B cell (primary cell): ENCODE measurements at regions not wholly inside any gene's neighbourhood (a gene's known extent, or its start where the extent isn't known, plus 50 kb on each side); places are given as distances from the start of the nearest gene placed in this dataset.

Source experiments
- ATAC-seq: fragments of 200-7000 bp; cut with Tn5 transposase; one replicate; pipeline ENCODE4 v1.10.0; 2021; ENCODE audit warnings: low read depth, mild to moderate bottlenecking, moderate number of reproducible peaks, moderate library complexity
- CTCF ChIA-PET: fragments of 350-600 bp; sonication (Branson Sonifier 250); formaldehyde crosslinking; loops from one replicate; lab custom pipeline; 2021; ENCODE audit warnings: antibody characterized with exemption, inconsistent platforms; lab: Charles Lee
- POLR2A ChIA-PET: fragments of 350-600 bp; sonication (Branson Sonifier 250); formaldehyde crosslinking; loops from one replicate; lab custom pipeline; 2021; ENCODE audit warnings: antibody characterized with exemption; lab: Charles Lee
- DNase-seq: peaks from one replicate; pipeline ENCODE4 v3.0.0; 2013
- H2AFZ ChIP-seq: 2 replicates; pipeline ENCODE4 v1.6.1; 2012; ENCODE audit warnings: mild to moderate bottlenecking, low read depth, low read length; ENCODE audit not compliant: insufficient read depth, poor library complexity, severe bottlenecking
- H3K27ac ChIP-seq, 2 donors: 1 replicate in 1 of 2; 2 replicates in 1 of 2; pipeline ENCODE4 v1.5.1; 2012 to 2013; ENCODE audit warnings: low read length in 2 of 2, mild to moderate bottlenecking in 2 of 2, moderate library complexity in 1 of 2
- H3K27me3 ChIP-seq, 4 experiments: fragments of 200-600 bp in 1 of 4; sonication (generic) in 1 of 4; replicated peaks in 1 of 4; 1 replicate in 2 of 4; 2 replicates in 2 of 4; pipeline versions ENCODE4 v1.6.1 to v1.7.0; 2013 to 2016; ENCODE audit warnings: low read length in 3 of 4, mild to moderate bottlenecking in 2 of 4, mixed read lengths in 1 of 4, moderate library complexity in 1 of 4; ENCODE audit not compliant: insufficient read depth in 4 of 4, control insufficient read depth in 3 of 4; ENCODE audit errors: control extremely low read depth in 1 of 4
- H3K36me3 ChIP-seq, 2 experiments: replicated peaks in 1 of 2; 1 replicate in 1 of 2; 2 replicates in 1 of 2; pipeline versions ENCODE4 v1.6.1 to v1.7.1; 2013; ENCODE audit warnings: low read length in 1 of 2; ENCODE audit not compliant: insufficient read depth in 2 of 2, control insufficient read depth in 1 of 2; ENCODE audit errors: control extremely low read depth in 1 of 2, extremely low read depth in 1 of 2
- H3K4me1 ChIP-seq, 2 donors: fragments of 200-600 bp in 1 of 2; sonication (generic) in 1 of 2; 1 replicate in 1 of 2; 2 replicates in 1 of 2; pipeline versions ENCODE4 v1.5.1 to v1.6.1; 2013 to 2017; ENCODE audit warnings: low read length in 2 of 2; ENCODE audit not compliant: control insufficient read depth in 2 of 2, insufficient read depth in 2 of 2
- H3K4me2 ChIP-seq: replicated peaks from 2 replicates; pipeline ENCODE3; 2012; ENCODE audit warnings: mild to moderate bottlenecking, low read depth, low read length; ENCODE audit not compliant: poor library complexity, severe bottlenecking
- H3K4me3 ChIP-seq, 5 experiments: fragments of 200-600 bp in 1 of 5; sonication (generic) in 1 of 5; 1 replicate in 3 of 5; 2 replicates in 2 of 5; pipeline versions ENCODE4 v1.5.1 to v1.7.0; 2011 to 2016; ENCODE audit warnings: low read length in 4 of 5, mild to moderate bottlenecking in 4 of 5, low read depth in 2 of 5, control low read depth in 1 of 5, moderate library complexity in 1 of 5; ENCODE audit not compliant: insufficient read depth in 1 of 5; ENCODE audit errors: control extremely low read depth in 1 of 5, extremely low read depth in 1 of 5
- H3K79me2 ChIP-seq: fragments of 200-600 bp; sonication (generic); one replicate; pipeline ENCODE4 v1.6.0; 2016; ENCODE audit warnings: low read length; ENCODE audit not compliant: control insufficient read depth, insufficient read depth
- H3K9ac ChIP-seq: fragments of 200-600 bp; sonication (generic); 2 replicates; pipeline ENCODE4 v1.6.1; 2017; ENCODE audit warnings: mild to moderate bottlenecking, low read length, moderate library complexity
- H3K9me3 ChIP-seq, 3 donors: one replicate each; pipeline versions ENCODE4 v1.6.1 to v1.7.1; 2013; ENCODE audit warnings: low read length in 2 of 3; ENCODE audit not compliant: control insufficient read depth in 2 of 3, insufficient read depth in 1 of 3; ENCODE audit errors: control extremely low read depth in 1 of 3
- H4K20me1 ChIP-seq: 2 replicates; pipeline ENCODE4 v1.6.0; 2012; ENCODE audit warnings: mild to moderate bottlenecking, low read length; ENCODE audit not compliant: insufficient read depth, control insufficient read depth, poor library complexity, severe bottlenecking
- H3K27ac Mint-ChIP-seq: one replicate; pipeline ENCODE4 v1.8.0; 2021; ENCODE audit warnings: mixed read lengths
- H3K27me3 Mint-ChIP-seq: one replicate; pipeline ENCODE4 v1.8.0; 2021; ENCODE audit warnings: mixed read lengths
- H3K4me1 Mint-ChIP-seq: one replicate; pipeline ENCODE4 v1.8.0; 2021; ENCODE audit warnings: mixed read lengths
- H3K4me3 Mint-ChIP-seq: one replicate; pipeline ENCODE4 v1.8.0; 2021; ENCODE audit warnings: mixed read lengths
- H3K9me3 Mint-ChIP-seq: one replicate; pipeline ENCODE4 v1.8.0; 2022; ENCODE audit warnings: mixed read lengths; ENCODE audit not compliant: insufficient read depth
- CTCF ChIP-seq: fragments of 200-600 bp; IDR thresholded peaks from one replicate; pipeline ENCODE4 v1.8.0; 2022; ENCODE audit warnings: antibody characterized with exemption, mild to moderate bottlenecking
- EZH2 ChIP-seq: IDR thresholded peaks from 2 replicates; pipeline ENCODE4 v1.6.1; 2012; ENCODE audit warnings: borderline replicate concordance, low read depth, mild to moderate bottlenecking, moderate library complexity, low read length; ENCODE audit not compliant: insufficient read depth, poor library complexity, severe bottlenecking
- WGBS: methylation state at CpG from one replicate; pipeline ENCODE4 v1.1.5; 2013; ENCODE audit warnings: missing lambda C conversion rate; ENCODE audit not compliant: insufficient coverage; 5-methylcytosine and 5-hydroxymethylcytosine counted together
- intact Hi-C: fragments of 100-400 bp; cut with micrococcal nuclease; formaldehyde crosslinking; loops from one replicate; pipeline ENCODE4 v1.10.0; 2022

- CTCF ChIA-PET = no interaction called here
These were observed 595.3 kb upstream of the PTCHD4 start for GRCh38 chr6:48706310-48706709.

GRCh38 chr6:48701572-48701971 is 590.6 kb upstream of the PTCHD4 start:
- H3K27ac Mint-ChIP-seq = no peak overlapping the region
- intact Hi-C loops = no loop called here
- no peaks in the 10 kb centered on the region for H3K4me1 ChIP-seq
- no peaks in the 10 kb centered on the region for H3K4me1 Mint-ChIP-seq
- no peak overlapping the region for H3K4me2 ChIP-seq
- no peak overlapping the region for H3K4me3 Mint-ChIP-seq
- no peaks in the 10 kb centered on the region for H3K27me3 Mint-ChIP-seq
- H3K9ac ChIP-seq = no peak overlapping the region
- H3K27ac ChIP-seq = no peak overlapping the region
- H3K27me3 ChIP-seq = no peaks in the 10 kb centered on the region
- no peaks in the 10 kb centered on the region for H3K79me2 ChIP-seq
- peaks cover 0 to 9% (median 0%) of the 10 kb centered on the region in 3 donors for H3K9me3 ChIP-seq
- 90% methylated on average over 15 of the region's 15 CpGs for WGBS
- POLR2A ChIA-PET = no interaction called here
- no peaks in the 10 kb centered on the region for H3K36me3 ChIP-seq
- H3K9me3 Mint-ChIP-seq = peaks cover 8% of the 10 kb centered on the region
- no peak for DNase-seq
- TF ChIP-seq CTCF = no peak
- CTCF ChIA-PET = no interaction called here
- no peaks in the 10 kb centered on the region for H4K20me1 ChIP-seq
- no peak overlapping the region for H2AFZ ChIP-seq
- no peak overlapping the region for H3K4me3 ChIP-seq
- no peak for ATAC-seq

More at GRCh38 chr6:48706310-48706709, 595.3 kb upstream of the PTCHD4 start:
- POLR2A ChIA-PET = no interaction called here
- Histone ChIP-seq H3K9me3 (peaks cover 0 to 8% (median 0%) of the 10 kb centered on the region in 3 donors), H3K27ac (no peak overlapping the region), H3K9ac (no peak overlapping the region), H3K36me3 (no peaks in the 10 kb centered on the region), H4K20me1 (no peaks in the 10 kb centered on the region), H3K4me3 (no peak overlapping the region), H3K27me3 (no peaks in the 10 kb centered on the region), H3K79me2 (no peaks in the 10 kb centered on the region), H2AFZ (no peak overlapping the region), H3K4me1 (no peaks in the 10 kb centered on the region), H3K4me2 (no peak overlapping the region)
- Mint-ChIP-seq H3K27me3 (no peaks in the 10 kb centered on the region), H3K4me3 (no peak overlapping the region), H3K9me3 (peaks cover 5% of the 10 kb centered on the region), H3K4me1 (no peaks in the 10 kb centered on the region), H3K27ac (no peak overlapping the region)
- TF ChIP-seq CTCF (no peak), EZH2 (no peak)
- intact Hi-C loops = no loop called here
- DNase-seq (no peak), ATAC-seq (no peak)
